Suprapubic skin (tissue), 3 donors: ENCODE measurements at regions not wholly inside any gene's neighbourhood (a gene's known extent, or its start where the extent isn't known, plus 50 kb on each side); places are given as distances from the start of the nearest gene placed in this dataset.

ENCODE experiments used
- EP300 ChIP-seq: sonication (generic); formaldehyde crosslinking; IDR thresholded peaks from one replicate; pipeline ENCODE4 v1.6.1; 2017; ENCODE audit warnings: antibody characterized with exemption
- POLR2A ChIP-seq, 2 donors: fragments of 450-650 bp; IDR thresholded peaks; one replicate each; pipeline ENCODE4 v1.6.1; 2017; ENCODE audit warnings: antibody characterized with exemption in 2 of 2, mild to moderate bottlenecking in 2 of 2, moderate library complexity in 2 of 2
- TF ChIP-seq, protein P1 (sequence below), 2 donors: fragments of 200-600 bp in 1 of 2; fragments of 450-650 bp in 1 of 2; sonication (generic) in 1 of 2; IDR thresholded peaks; one replicate each; pipeline ENCODE4 v1.5.1; 2016 to 2019; ENCODE audit warnings: antibody characterized with exemption in 2 of 2, mild to moderate bottlenecking in 1 of 2, moderate library complexity in 1 of 2

DNA sequence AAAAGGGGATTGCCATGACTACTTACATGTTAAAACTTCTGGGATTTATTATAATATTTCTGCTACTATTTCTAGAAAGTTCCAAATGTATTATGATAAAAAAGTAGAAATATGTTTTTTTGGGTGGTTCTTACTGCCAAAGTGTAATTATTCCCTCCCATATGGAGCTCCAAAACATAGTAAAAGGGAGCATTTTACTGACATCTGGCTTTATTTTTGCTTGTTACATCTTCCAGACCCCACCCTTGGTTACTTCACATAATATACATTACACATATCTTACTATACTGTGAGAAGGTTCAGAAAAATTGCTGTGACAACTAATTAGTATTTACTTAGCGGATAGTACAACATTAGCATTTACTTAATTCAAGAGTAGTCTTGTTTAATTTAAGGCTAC, 205.1 kb upstream of the TLL1 start:
- TF ChIP-seq, protein P1, sequence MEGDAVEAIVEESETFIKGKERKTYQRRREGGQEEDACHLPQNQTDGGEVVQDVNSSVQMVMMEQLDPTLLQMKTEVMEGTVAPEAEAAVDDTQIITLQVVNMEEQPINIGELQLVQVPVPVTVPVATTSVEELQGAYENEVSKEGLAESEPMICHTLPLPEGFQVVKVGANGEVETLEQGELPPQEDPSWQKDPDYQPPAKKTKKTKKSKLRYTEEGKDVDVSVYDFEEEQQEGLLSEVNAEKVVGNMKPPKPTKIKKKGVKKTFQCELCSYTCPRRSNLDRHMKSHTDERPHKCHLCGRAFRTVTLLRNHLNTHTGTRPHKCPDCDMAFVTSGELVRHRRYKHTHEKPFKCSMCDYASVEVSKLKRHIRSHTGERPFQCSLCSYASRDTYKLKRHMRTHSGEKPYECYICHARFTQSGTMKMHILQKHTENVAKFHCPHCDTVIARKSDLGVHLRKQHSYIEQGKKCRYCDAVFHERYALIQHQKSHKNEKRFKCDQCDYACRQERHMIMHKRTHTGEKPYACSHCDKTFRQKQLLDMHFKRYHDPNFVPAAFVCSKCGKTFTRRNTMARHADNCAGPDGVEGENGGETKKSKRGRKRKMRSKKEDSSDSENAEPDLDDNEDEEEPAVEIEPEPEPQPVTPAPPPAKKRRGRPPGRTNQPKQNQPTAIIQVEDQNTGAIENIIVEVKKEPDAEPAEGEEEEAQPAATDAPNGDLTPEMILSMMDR (IDR thresholded peaks at IDR 0.05): no peak
- TF ChIP-seq POLR2A (IDR thresholded peaks at IDR 0.05) (no peak), EP300 (no peak)
